GM18909 (cell line): ENCODE measurements at regions not wholly inside any gene's neighbourhood (a gene's known extent, or its start where the extent isn't known, plus 50 kb on each side); places are given as distances from the start of the nearest gene placed in this dataset.
"Not testable (repeated sequence)": the region's sequence is repeated elsewhere in the genome, so short reads cannot be mapped to it uniquely, and the experiment has no call there.

Source experiments
- ATAC-seq: cut with Tn5 transposase; IDR thresholded peaks from one replicate; pipeline ENCODE4 v1.9.1; 2021; ENCODE audit warnings: mild to moderate bottlenecking; ENCODE audit not compliant: unreplicated experiment, poor library complexity

- ATAC-seq = no peak
Measured at GRCh38 chr5:117623042-117623805, 1048.6 kb upstream of the SEMA6A start.

GRCh38 chr5:117621921-117622320, 1047.3 kb upstream of the SEMA6A start:
- ATAC-seq = no peak

GRCh38 chr5:117615226-117615625, 1040.6 kb upstream of the SEMA6A start:
- no peak for ATAC-seq

- no peak for ATAC-seq
Measured at GRCh38 chr5:117614408-117614807, 1039.8 kb upstream of the SEMA6A start.

GRCh38 chr5:117604845-117605244, 1030.2 kb upstream of the SEMA6A start:
- ATAC-seq = no peak

- ATAC-seq = not testable (repeated sequence)
Measured at GRCh38 chr5:117599811-117600210, 1025.2 kb upstream of the SEMA6A start.

GRCh38 chr5:117594166-117594565, 1019.5 kb upstream of the SEMA6A start:
- no peak for ATAC-seq

- no peak for ATAC-seq
Measured at GRCh38 chr5:117590944-117591343, 1016.3 kb upstream of the SEMA6A start.

GRCh38 chr5:117588611-117589010, 1014.0 kb upstream of the SEMA6A start:
- ATAC-seq = no peak

GRCh38 chr5:117587111-117587510, 1012.5 kb upstream of the SEMA6A start:
- ATAC-seq = no peak

GRCh38 chr5:117568622-117569021, 994.0 kb upstream of the SEMA6A start:
- no peak for ATAC-seq

- no peak for ATAC-seq
Measured at GRCh38 chr5:117568126-117568525, 993.5 kb upstream of the SEMA6A start.

- ATAC-seq = no peak
Measured at GRCh38 chr5:117562647-117563046, 988.0 kb upstream of the SEMA6A start.

- no peak for ATAC-seq
Measured at GRCh38 chr5:117561531-117561930, 986.9 kb upstream of the SEMA6A start.

GRCh38 chr5:117559005-117559844, 984.6 kb upstream of the SEMA6A start:
- ATAC-seq = no peak

GRCh38 chr5:117551236-117551635, 976.6 kb upstream of the SEMA6A start:
- no peak for ATAC-seq

- no peak for ATAC-seq
Measured at GRCh38 chr5:117547192-117547591, 972.6 kb upstream of the SEMA6A start.

- no peak for ATAC-seq
Measured at GRCh38 chr5:117539692-117540091, 965.1 kb upstream of the SEMA6A start.

- ATAC-seq = no peak
Measured at GRCh38 chr5:117533792-117534191, 959.2 kb upstream of the SEMA6A start.

GRCh38 chr5:117533051-117533670, 958.5 kb upstream of the SEMA6A start:
- ATAC-seq = not testable (repeated sequence)

- no peak for ATAC-seq
Measured at GRCh38 chr5:117519957-117520500, 945.4 kb upstream of the SEMA6A start.
